DOHH2 (cell line): ENCODE measurements at regions not wholly inside any gene's neighbourhood (a gene's known extent, or its start where the extent isn't known, plus 50 kb on each side); places are given as distances from the start of the nearest gene placed in this dataset.

Experiments
- H3F3A ChIP-seq: fragments of 200-600 bp; sonication (generic), shearing (Covaris generic); 2 replicates; pipeline ENCODE4 v1.6.0; 2016; ENCODE audit warnings: antibody characterized with exemption, mild to moderate bottlenecking; ENCODE audit not compliant: control insufficient read depth, insufficient read depth
- H3K27ac ChIP-seq: fragments of 200-600 bp; sonication (generic); 2 replicates; pipeline ENCODE4 v1.5.1; 2014; ENCODE audit warnings: low read depth, mild to moderate bottlenecking, low read length, moderate library complexity
- H3K27me3 ChIP-seq: fragments of 200-600 bp; sonication (generic); 2 replicates; pipeline ENCODE4 v1.6.1; 2014; ENCODE audit warnings: mild to moderate bottlenecking, low read length, mixed read lengths; ENCODE audit not compliant: control insufficient read depth
- H3K36me3 ChIP-seq: fragments of 200-600 bp; sonication (generic); 2 replicates; pipeline ENCODE4 v1.6.1; 2014; ENCODE audit warnings: mild to moderate bottlenecking, low read length, moderate library complexity, mixed read lengths; ENCODE audit not compliant: control insufficient read depth
- H3K4me1 ChIP-seq: fragments of 200-600 bp; sonication (generic); 2 replicates; pipeline ENCODE4 v1.6.1; 2014; ENCODE audit warnings: mild to moderate bottlenecking, low read length, mixed read lengths; ENCODE audit not compliant: control insufficient read depth
- H3K4me2 ChIP-seq: fragments of 200-600 bp; sonication (generic); 2 replicates; pipeline ENCODE4 v1.6.0; 2014; ENCODE audit warnings: mild to moderate bottlenecking, low read length, moderate library complexity
- H3K4me3 ChIP-seq: fragments of 200-600 bp; sonication (generic); 2 replicates; pipeline ENCODE4 v1.5.1; 2014; ENCODE audit warnings: mild to moderate bottlenecking, low read length, mixed read lengths
- H3K79me2 ChIP-seq: fragments of 200-600 bp; sonication (generic); 2 replicates; pipeline ENCODE4 v1.6.1; 2014; ENCODE audit warnings: mild to moderate bottlenecking, low read length, mixed read lengths; ENCODE audit not compliant: control insufficient read depth
- H3K9me2 ChIP-seq: fragments of 200-600 bp; sonication (generic); replicated peaks from 2 replicates; pipeline ENCODE4 v1.6.1; 2014; ENCODE audit warnings: mild to moderate bottlenecking, low read length, mixed read lengths; ENCODE audit not compliant: control insufficient read depth
- H3K9me3 ChIP-seq: fragments of 200-600 bp; sonication (generic); 2 replicates; pipeline ENCODE4 v1.6.1; 2014; ENCODE audit warnings: antibody characterized with exemption, low read length, mixed read lengths; ENCODE audit not compliant: control insufficient read depth, insufficient read depth
- H4K20me1 ChIP-seq: fragments of 200-600 bp; sonication (generic); 2 replicates; pipeline ENCODE4 v1.6.0; 2014; ENCODE audit warnings: low read depth, mild to moderate bottlenecking, antibody characterized with exemption, low read length, moderate library complexity; ENCODE audit not compliant: control insufficient read depth, insufficient read depth
- CTCF ChIP-seq: fragments of 200-600 bp; sonication (generic); IDR thresholded peaks from one replicate; pipeline ENCODE4 v1.5.1; 2014; ENCODE audit warnings: antibody characterized with exemption, mild to moderate bottlenecking, low read depth, low read length; ENCODE audit not compliant: poor library complexity, severe bottlenecking
- EZH2phosphoT487 ChIP-seq: fragments of 200-600 bp; sonication (generic); IDR thresholded peaks from 2 replicates; pipeline ENCODE4 v1.6.1; 2017; ENCODE audit warnings: borderline replicate concordance, mild to moderate bottlenecking, antibody characterized with exemption, low read length, moderate library complexity, mixed read lengths

DNA sequence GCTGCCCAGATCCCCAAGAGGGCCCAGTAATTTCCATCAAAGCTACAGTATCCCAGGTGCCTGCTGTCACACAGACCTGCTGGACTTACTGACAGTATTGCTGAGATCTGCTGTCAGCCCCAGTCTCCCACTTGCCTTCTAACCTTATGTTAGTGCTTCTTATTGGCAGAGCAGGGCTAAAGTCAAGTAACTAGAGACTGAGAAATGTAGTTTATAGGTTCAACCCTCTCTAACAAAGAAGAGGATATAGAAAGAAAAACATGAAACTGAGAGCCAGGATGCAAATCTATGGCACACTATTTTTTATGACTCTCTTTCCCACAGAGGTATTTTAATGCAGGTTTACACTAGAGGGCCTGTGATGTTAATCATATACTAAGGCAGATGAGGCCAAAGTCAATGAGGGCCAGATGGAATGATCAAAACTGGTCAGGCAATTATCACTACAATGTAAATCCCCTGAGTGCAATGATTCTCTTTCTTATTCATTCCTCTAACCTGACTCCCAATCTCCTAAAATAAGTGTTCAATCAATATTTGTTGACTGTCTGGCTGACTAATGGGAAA, 781.9 kb downstream of the VRK1 start:
- Histone ChIP-seq H3F3A (no peaks in the 10 kb centered on the region), H3K36me3 (no peaks in the 10 kb centered on the region)

GRCh38 chr14:97581016-97581415, 783.8 kb downstream of the VRK1 start:
- H3F3A ChIP-seq = no peaks in the 10 kb centered on the region
- H3K9me3 ChIP-seq = no peaks in the 10 kb centered on the region
- no peak overlapping the region for H3K27ac ChIP-seq
- H3K27me3 ChIP-seq = no peaks in the 10 kb centered on the region
- H3K9me2 ChIP-seq = no peaks in the 10 kb centered on the region
- no peak overlapping the region for H3K4me2 ChIP-seq
- H3K79me2 ChIP-seq = no peaks in the 10 kb centered on the region
- no peaks in the 10 kb centered on the region for H4K20me1 ChIP-seq
- TF ChIP-seq EZH2phosphoT487 (no peak), CTCF (no peak)
- H3K4me1 ChIP-seq = no peaks in the 10 kb centered on the region
- H3K4me3 ChIP-seq = no peak overlapping the region
- no peaks in the 10 kb centered on the region for H3K36me3 ChIP-seq

More for the DNA sequence above, 781.9 kb downstream of the VRK1 start:
- no peaks in the 10 kb centered on the region for H3K4me1 ChIP-seq
- H3K9me3 ChIP-seq = no peaks in the 10 kb centered on the region
- no peak overlapping the region for H3K4me3 ChIP-seq
- no peaks in the 10 kb centered on the region for H3K79me2 ChIP-seq
- H3K27me3 ChIP-seq = no peaks in the 10 kb centered on the region
- H3K9me2 ChIP-seq = no peaks in the 10 kb centered on the region
- TF ChIP-seq CTCF (no peak), EZH2phosphoT487 (no peak)
- no peak overlapping the region for H3K4me2 ChIP-seq
- no peak overlapping the region for H3K27ac ChIP-seq
- H4K20me1 ChIP-seq = no peaks in the 10 kb centered on the region

DNA sequence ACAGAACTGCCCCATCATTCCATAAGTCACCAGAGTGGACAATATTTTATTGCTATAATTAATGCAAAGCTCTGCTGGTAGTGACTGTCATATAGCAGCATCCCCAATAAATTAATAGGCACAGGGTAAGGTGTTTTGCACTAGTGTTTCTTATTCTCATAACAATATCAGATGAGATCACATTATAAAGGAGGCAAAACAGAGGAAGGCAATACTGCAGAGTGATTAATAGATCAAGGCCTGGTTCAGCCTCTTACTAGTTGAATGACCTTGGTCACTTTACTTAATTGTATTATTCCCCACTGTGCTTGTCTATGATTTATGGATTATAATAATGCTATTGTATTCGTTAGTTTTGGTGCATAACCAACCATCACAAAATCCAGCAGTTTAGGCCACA, 784.8 kb downstream of the VRK1 start:
- Histone ChIP-seq H3K4me3 (no peak overlapping the region), H3K9me2 (no peaks in the 10 kb centered on the region), H3F3A (no peaks in the 10 kb centered on the region), H3K27ac (no peak overlapping the region), H3K4me1 (no peaks in the 10 kb centered on the region), H3K4me2 (no peak overlapping the region), H4K20me1 (no peaks in the 10 kb centered on the region), H3K27me3 (no peaks in the 10 kb centered on the region), H3K79me2 (no peaks in the 10 kb centered on the region), H3K36me3 (no peaks in the 10 kb centered on the region), H3K9me3 (no peaks in the 10 kb centered on the region)
- no peak for TF ChIP-seq EZH2phosphoT487
- TF ChIP-seq CTCF = no peak
